T-cell (primary cell): ENCODE measurements at regions not wholly inside any gene's neighbourhood (a gene's known extent, or its start where the extent isn't known, plus 50 kb on each side); places are given as distances from the start of the nearest gene placed in this dataset.

ENCODE experiments used
- ATAC-seq, 4 experiments: fragments of 200-7000 bp in 3 of 4; fragments of 150-1000 bp in 1 of 4; cut with Tn5 transposase; replicated peaks in 1 of 4; 1 replicate in 3 of 4; 2 replicates in 1 of 4; pipeline ENCODE4 v1.10.0; 2021; ENCODE audit warnings: moderate library complexity in 3 of 4, mild to moderate bottlenecking in 2 of 4, moderate number of reproducible peaks in 1 of 4
- CTCF ChIA-PET, 2 donors: fragments of 300-600 bp; sonication (Branson Sonifier 250); formaldehyde crosslinking; loops; one replicate each; lab custom pipeline; 2022; ENCODE audit warnings: antibody characterized with exemption in 2 of 2; lab: Charles Lee
- POLR2A ChIA-PET, 2 donors: fragments of 300-600 bp; sonication (Branson Sonifier 250); formaldehyde crosslinking; loops; one replicate each; lab custom pipeline; 2022; ENCODE audit warnings: antibody characterized with exemption in 2 of 2; lab: Charles Lee
- DNase-seq, 35 experiments: peaks; one replicate each; pipeline versions ENCODE4 v3.0.0 to v3.0.0-alpha.2; 2013 to 2023
- H3K27ac ChIP-seq: one replicate; pipeline ENCODE4 v1.5.1; 2013; ENCODE audit warnings: low read length
- H3K27me3 ChIP-seq, 2 experiments: replicated peaks in 1 of 2; 1 replicate in 1 of 2; 2 replicates in 1 of 2; pipeline versions ENCODE4 v1.6.1 to v1.7.0; 2013; ENCODE audit warnings: low read length in 1 of 2, mixed read lengths in 1 of 2; ENCODE audit not compliant: control insufficient read depth in 2 of 2, insufficient read depth in 2 of 2; ENCODE audit errors: extremely low read depth in 1 of 2
- H3K36me3 ChIP-seq, 2 donors: 1 replicate in 1 of 2; 2 replicates in 1 of 2; pipeline versions ENCODE4 v1.6.1 to v1.7.0; 2013; ENCODE audit warnings: low read length in 1 of 2; ENCODE audit not compliant: control insufficient read depth in 2 of 2, insufficient read depth in 1 of 2; ENCODE audit errors: extremely low read depth in 1 of 2
- H3K4me1 ChIP-seq, 2 experiments: 1 replicate in 1 of 2; 2 replicates in 1 of 2; pipeline versions ENCODE4 v1.6.1 to v1.7.0; 2013; ENCODE audit warnings: low read length in 2 of 2, mixed read lengths in 1 of 2; ENCODE audit not compliant: insufficient read depth in 2 of 2, control insufficient read depth in 1 of 2; ENCODE audit errors: extremely low read depth in 1 of 2
- H3K4me3 ChIP-seq, 2 donors: 1 replicate in 1 of 2; 2 replicates in 1 of 2; pipeline versions ENCODE4 v1.5.1 to v1.7.0; 2013; ENCODE audit warnings: mild to moderate bottlenecking in 2 of 2, low read length in 1 of 2, moderate library complexity in 1 of 2; ENCODE audit not compliant: control insufficient read depth in 1 of 2; ENCODE audit errors: extremely low read depth in 1 of 2
- H3K9me3 ChIP-seq: 2 replicates; pipeline ENCODE4 v1.7.0; 2013
- H3K27ac Mint-ChIP-seq, 2 donors: one replicate each; pipeline ENCODE4 v1.8.0; 2020 to 2021; ENCODE audit warnings: mild to moderate bottlenecking in 2 of 2, mixed read lengths in 2 of 2
- H3K27me3 Mint-ChIP-seq, 2 donors: one replicate each; pipeline ENCODE4 v1.8.0; 2021 to 2022; ENCODE audit warnings: mixed read lengths in 2 of 2
- H3K36me3 Mint-ChIP-seq: one replicate; pipeline ENCODE4 v1.8.0; 2021; ENCODE audit warnings: mixed read lengths
- H3K4me1 Mint-ChIP-seq, 3 donors: one replicate each; pipeline ENCODE4 v1.8.0; 2020 to 2022; ENCODE audit warnings: mixed read lengths in 3 of 3, mild to moderate bottlenecking in 1 of 3
- H3K4me3 Mint-ChIP-seq, 3 donors: one replicate each; pipeline ENCODE4 v1.8.0; 2020 to 2022; ENCODE audit warnings: mild to moderate bottlenecking in 3 of 3, mixed read lengths in 3 of 3, moderate library complexity in 3 of 3
- H3K9me3 Mint-ChIP-seq, 3 donors: one replicate each; pipeline ENCODE4 v1.8.0; 2020 to 2022; ENCODE audit warnings: mixed read lengths in 3 of 3
- WGBS: methylation state at CpG from one replicate; pipeline ENCODE4 v1.1.5; 2013; ENCODE audit warnings: missing lambda C conversion rate; ENCODE audit not compliant: insufficient coverage; 5-methylcytosine and 5-hydroxymethylcytosine counted together

DNA sequence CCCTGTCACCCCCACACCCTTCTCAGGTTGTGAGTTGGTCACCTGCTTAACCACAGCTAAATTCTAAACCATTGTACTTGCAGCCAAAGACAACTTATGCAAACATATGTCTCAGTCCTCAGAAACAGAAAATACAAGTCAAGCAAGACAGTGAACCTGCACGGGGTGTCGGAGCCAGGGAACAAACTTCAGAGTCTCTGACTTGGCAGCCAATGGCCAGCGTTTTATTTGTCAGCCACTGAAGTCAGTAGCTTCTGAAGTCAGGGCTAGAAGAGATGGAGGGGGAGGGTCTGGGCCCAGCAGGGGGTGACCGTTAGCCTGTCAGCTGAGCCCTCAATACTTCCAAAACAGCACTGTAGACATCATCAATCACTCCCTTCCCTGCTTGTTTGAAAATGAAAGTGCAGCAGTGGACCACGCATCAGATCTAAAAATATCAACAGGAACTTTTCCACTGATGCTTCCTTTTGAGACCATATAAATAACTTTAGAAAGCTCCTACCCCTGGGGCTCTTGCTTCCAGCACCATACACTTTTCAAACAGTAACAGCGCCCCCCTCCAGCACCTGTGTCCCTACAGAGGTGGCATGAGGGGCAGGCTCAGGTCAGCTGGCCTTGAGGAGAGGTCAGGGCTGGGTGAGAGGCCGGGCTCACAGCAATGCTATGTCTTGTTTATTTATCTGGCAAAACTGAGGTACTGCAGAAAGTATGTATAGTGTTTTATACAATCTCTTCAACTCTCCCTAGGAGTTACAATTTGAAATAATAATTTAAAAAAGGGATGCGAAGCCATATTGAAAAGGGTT is 142.5 kb downstream of the ACER2 start:
- no peak for DNase-seq
- WGBS = 23% methylated on average over 5 of the region's 8 CpGs
- Histone ChIP-seq H3K27me3 (peaks cover 0 to 2% of the 10 kb centered on the region in 2 experiments), H3K4me1 (no peaks in the 10 kb centered on the region), H3K27ac (no peak overlapping the region), H3K9me3 (no peaks in the 10 kb centered on the region), H3K4me3 (no peak overlapping the region), H3K36me3 (no peaks in the 10 kb centered on the region)
- ChIA-PET POLR2A (no interaction called here), CTCF (no interaction called here)
- Mint-ChIP-seq H3K27me3 (peaks cover 14 to 17% of the 10 kb centered on the region in 2 donors), H3K4me1 (peaks cover 0 to 9% (median 5%) of the 10 kb centered on the region in 3 donors), H3K27ac (no peak overlapping the region), H3K4me3 (no peak overlapping the region), H3K9me3 (peaks cover 0 to 3% (median 2%) of the 10 kb centered on the region in 3 donors), H3K36me3 (no peaks in the 10 kb centered on the region)
- ATAC-seq = no peak

GRCh38 chr9:19550009-19550408 is 141.2 kb downstream of the ACER2 start:
- no peak for DNase-seq
- Histone ChIP-seq H3K4me3 (no peak overlapping the region), H3K27me3 (peaks cover 0 to 7% of the 10 kb centered on the region in 2 experiments), H3K36me3 (no peaks in the 10 kb centered on the region), H3K4me1 (no peaks in the 10 kb centered on the region), H3K9me3 (no peaks in the 10 kb centered on the region), H3K27ac (no peak overlapping the region)
- ATAC-seq = no peak
- Mint-ChIP-seq H3K36me3 (no peaks in the 10 kb centered on the region), H3K4me1 (peaks cover 0 to 9% (median 5%) of the 10 kb centered on the region in 3 donors), H3K27ac (no peak overlapping the region), H3K9me3 (peaks cover 0 to 5% (median 2%) of the 10 kb centered on the region in 3 donors), H3K27me3 (peaks cover 14 to 17% of the 10 kb centered on the region in 2 donors), H3K4me3 (no peak overlapping the region)
- POLR2A ChIA-PET = no interaction called here
- WGBS = 80% methylated on average over 5 of the region's 7 CpGs
- CTCF ChIA-PET = no interaction called here

DNA sequence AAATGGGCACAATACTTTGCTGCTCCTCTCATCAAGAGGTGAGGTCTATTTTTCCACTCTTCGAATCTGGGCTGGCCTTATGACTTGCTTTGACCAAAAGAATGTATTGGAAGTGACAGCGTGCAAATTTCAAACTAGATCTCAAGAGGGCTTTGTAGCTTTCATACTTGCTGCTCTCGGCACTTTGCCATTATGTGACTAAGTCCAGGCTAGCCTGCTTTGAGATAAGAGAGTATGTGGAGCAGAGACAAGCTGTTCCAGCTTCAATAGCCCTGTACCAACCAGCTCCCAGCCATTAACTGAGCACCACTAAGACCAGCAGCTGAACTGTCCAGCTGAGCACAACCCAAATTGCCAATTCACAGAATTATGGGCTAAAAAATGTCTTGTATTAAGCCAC is 124.6 kb downstream of the ACER2 start:
- Mint-ChIP-seq H3K27ac (no peak overlapping the region), H3K36me3 (no peaks in the 10 kb centered on the region), H3K9me3 (peaks cover 0 to 7% (median 0%) of the 10 kb centered on the region in 3 donors), H3K4me1 (no peaks in the 10 kb centered on the region), H3K27me3 (peaks cover 3 to 5% of the 10 kb centered on the region in 2 donors), H3K4me3 (no peak overlapping the region)
- WGBS = 89% methylated on average over 2 of the region's 3 CpGs
- no peaks in the 10 kb centered on the region for H3K9me3 ChIP-seq
- no peak for ATAC-seq
- H3K27ac ChIP-seq = no peak overlapping the region
- H3K4me1 ChIP-seq = no peaks in the 10 kb centered on the region
- POLR2A ChIA-PET = no interaction called here
- H3K27me3 ChIP-seq = no peaks in the 10 kb centered on the region
- H3K36me3 ChIP-seq = no peaks in the 10 kb centered on the region
- CTCF ChIA-PET = no interaction called here
- DNase-seq = no peak
- H3K4me3 ChIP-seq = no peak overlapping the region

DNA sequence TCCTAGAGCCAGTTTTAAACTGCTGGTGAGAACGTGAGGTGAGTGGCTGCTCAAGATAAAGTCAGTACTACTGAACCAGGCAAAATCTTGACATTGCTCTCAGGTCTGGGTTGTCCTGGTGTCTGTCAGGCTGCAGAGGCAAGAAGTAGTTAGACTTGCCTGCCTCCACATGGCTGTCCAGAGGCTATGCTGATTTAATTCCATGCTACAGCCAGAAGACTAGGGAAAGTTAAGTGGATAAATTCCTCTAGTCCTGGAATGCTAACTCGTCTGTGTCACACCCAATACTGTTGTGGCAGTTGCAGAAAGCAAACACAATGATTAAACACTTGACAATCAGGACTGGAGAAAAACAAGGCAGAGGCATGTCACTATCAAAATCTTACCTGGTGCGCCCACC is 118.9 kb downstream of the ACER2 start:
- CTCF ChIA-PET = no interaction called here
- no peaks in the 10 kb centered on the region for H3K36me3 ChIP-seq
- no peaks in the 10 kb centered on the region for H3K36me3 Mint-ChIP-seq
- POLR2A ChIA-PET = no interaction called here
- WGBS = 64% methylated on average over 2 of the region's 3 CpGs
- H3K4me1 Mint-ChIP-seq = no peaks in the 10 kb centered on the region
- H3K9me3 ChIP-seq = no peaks in the 10 kb centered on the region
- H3K27me3 Mint-ChIP-seq = peaks cover 7 to 9% of the 10 kb centered on the region in 2 donors
- H3K4me3 ChIP-seq = no peak overlapping the region
- H3K27ac Mint-ChIP-seq = no peak overlapping the region
- DNase-seq = no peak
- H3K27ac ChIP-seq = no peak overlapping the region
- no peak overlapping the region for H3K4me3 Mint-ChIP-seq
- ATAC-seq = no peak
- no peaks in the 10 kb centered on the region for H3K4me1 ChIP-seq
- no peaks in the 10 kb centered on the region for H3K9me3 Mint-ChIP-seq
- H3K27me3 ChIP-seq = peaks cover 0 to 2% of the 10 kb centered on the region in 2 experiments

GRCh38 chr9:19522558-19522957 is 113.7 kb downstream of the ACER2 start:
- Mint-ChIP-seq H3K27ac (no peak overlapping the region), H3K36me3 (no peaks in the 10 kb centered on the region), H3K9me3 (no peaks in the 10 kb centered on the region), H3K27me3 (peaks cover 2 to 8% of the 10 kb centered on the region in 2 donors), H3K4me3 (no peak overlapping the region), H3K4me1 (no peaks in the 10 kb centered on the region)
- DNase-seq = no peak
- POLR2A ChIA-PET = no interaction called here
- no peak for ATAC-seq
- no peaks in the 10 kb centered on the region for H3K4me1 ChIP-seq
- H3K27ac ChIP-seq = no peak overlapping the region
- no peaks in the 10 kb centered on the region for H3K36me3 ChIP-seq
- CTCF ChIA-PET = no interaction called here
- WGBS = no CpG with 5 or more reads among the region's 2 CpGs
- peaks cover 0 to 2% of the 10 kb centered on the region in 2 experiments for H3K27me3 ChIP-seq
- no peak overlapping the region for H3K4me3 ChIP-seq
- no peaks in the 10 kb centered on the region for H3K9me3 ChIP-seq

DNA sequence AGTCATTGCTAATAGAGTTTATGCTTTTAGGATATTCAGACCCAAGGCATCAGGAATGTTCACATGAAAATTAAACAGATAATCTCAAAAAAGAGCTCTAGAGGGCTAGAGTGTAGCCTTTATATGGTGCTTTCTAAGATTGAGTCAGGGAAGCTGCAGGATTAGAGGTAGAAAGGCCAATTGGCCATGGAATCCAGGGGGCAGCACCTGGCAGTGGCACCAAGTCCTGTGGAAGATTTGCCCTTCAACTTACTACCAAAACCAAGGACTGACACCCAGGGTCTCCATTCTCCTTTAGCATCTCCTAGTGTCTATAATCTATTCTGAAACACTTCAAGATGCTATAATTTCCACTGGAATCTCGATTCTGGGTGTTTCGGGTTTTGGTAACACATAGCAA is 112.4 kb downstream of the ACER2 start:
- WGBS = no CpG with 5 or more reads among the region's 2 CpGs
- no peaks in the 10 kb centered on the region for H3K4me1 ChIP-seq
- no peaks in the 10 kb centered on the region for H3K9me3 ChIP-seq
- peaks cover 4 to 9% of the 10 kb centered on the region in 2 donors for H3K27me3 Mint-ChIP-seq
- no peak overlapping the region for H3K27ac Mint-ChIP-seq
- no peak overlapping the region for H3K27ac ChIP-seq
- ChIA-PET CTCF (no interaction called here), POLR2A (no interaction called here)
- H3K36me3 ChIP-seq = no peaks in the 10 kb centered on the region
- no peak for ATAC-seq
- H3K9me3 Mint-ChIP-seq = no peaks in the 10 kb centered on the region
- H3K4me1 Mint-ChIP-seq = no peaks in the 10 kb centered on the region
- no peak overlapping the region for H3K4me3 ChIP-seq
- no peak overlapping the region for H3K4me3 Mint-ChIP-seq
- no peak for DNase-seq
- no peaks in the 10 kb centered on the region for H3K36me3 Mint-ChIP-seq
- H3K27me3 ChIP-seq = peaks cover 0 to 4% of the 10 kb centered on the region in 2 experiments
